NB4 (cell line): ENCODE measurements at regions not wholly inside any gene's neighbourhood (a gene's known extent, or its start where the extent isn't known, plus 50 kb on each side); places are given as distances from the start of the nearest gene placed in this dataset.
A peak's percentile ranks its signal among the peaks of the same experiment; 100 is the strongest.

Experiments used
- DNase-seq: peaks from one replicate; pipeline ENCODE4 v3.0.0; 2010; ENCODE audit warnings: low read depth
- H3K4me3 ChIP-seq: one replicate; pipeline ENCODE4 v1.5.1; 2011; ENCODE audit warnings: mild to moderate bottlenecking, low read depth, low read length, moderate library complexity
- CTCF ChIP-seq: IDR thresholded peaks from one replicate; pipeline ENCODE4 v1.5.1; 2012; ENCODE audit warnings: low read depth, low read length
- MYC ChIP-seq: IDR thresholded peaks from 2 replicates; pipeline ENCODE4 v1.6.1; 2011; ENCODE audit warnings: low read depth, low read length
- POLR2A ChIP-seq: IDR thresholded peaks from 2 replicates; pipeline ENCODE4 v1.6.1; 2011; ENCODE audit warnings: mild to moderate bottlenecking; ENCODE audit not compliant: insufficient read length; ENCODE audit errors: extremely low read depth
- TF ChIP-seq, protein P1 (sequence below): IDR thresholded peaks from 2 replicates; pipeline ENCODE4 v1.6.1; 2011; ENCODE audit warnings: low read depth, low read length

GRCh38 chr1:73617145-73617544 is 580.8 kb downstream of the LRRIQ3 start:
- no peak overlapping the region for H3K4me3 ChIP-seq
- TF ChIP-seq POLR2A, result no peak
- TF ChIP-seq MYC, result no peak
- no peak for TF ChIP-seq CTCF
- TF ChIP-seq, protein P1, sequence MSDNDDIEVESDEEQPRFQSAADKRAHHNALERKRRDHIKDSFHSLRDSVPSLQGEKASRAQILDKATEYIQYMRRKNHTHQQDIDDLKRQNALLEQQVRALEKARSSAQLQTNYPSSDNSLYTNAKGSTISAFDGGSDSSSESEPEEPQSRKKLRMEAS, result no peak
- DNase-seq, result no peak

DNA sequence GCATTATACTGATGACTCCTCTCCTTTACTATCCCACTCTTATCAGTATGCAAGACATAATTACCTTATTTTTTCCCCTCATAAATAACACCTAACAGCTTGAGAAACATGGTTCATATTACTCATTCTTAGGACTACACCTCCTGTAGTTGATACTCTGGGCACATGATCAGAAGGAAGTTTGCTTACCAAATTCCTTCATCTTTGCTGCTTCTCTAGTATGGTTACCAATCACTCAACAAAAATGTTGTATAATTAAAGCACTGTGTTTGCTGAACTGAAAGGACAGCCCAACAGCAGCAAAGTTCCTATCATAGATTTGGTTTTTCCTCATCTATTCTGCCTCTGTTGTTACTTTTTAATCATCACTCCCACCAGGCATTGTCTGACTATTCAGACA is 586.3 kb downstream of the LRRIQ3 start:
- H3K4me3 ChIP-seq, result no peak overlapping the region
- no peak for TF ChIP-seq CTCF
- no peak for TF ChIP-seq MYC
- TF ChIP-seq, protein P1, result no peak
- TF ChIP-seq POLR2A, result no peak
- DNase-seq, result no peak

DNA sequence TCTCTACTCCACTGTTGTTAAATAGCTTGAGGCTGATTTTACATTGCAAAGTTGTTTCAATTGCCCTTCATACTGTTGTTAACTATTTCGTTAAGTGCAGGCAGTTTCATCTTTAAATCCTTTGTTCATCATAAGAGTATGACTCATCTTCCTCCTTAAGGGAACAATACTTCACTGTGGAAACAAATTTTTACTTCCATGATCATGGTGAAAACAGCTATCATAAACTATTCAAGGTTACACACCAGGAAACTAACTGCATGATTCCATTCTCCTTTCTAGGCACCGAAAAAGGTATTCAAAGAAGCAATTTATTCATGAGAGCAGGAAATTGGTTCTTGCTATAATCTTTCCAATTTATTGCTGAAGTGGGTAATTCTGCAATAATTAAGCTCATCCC is 593.2 kb downstream of the LRRIQ3 start:
- DNase-seq, result no peak
- no peak overlapping the region for H3K4me3 ChIP-seq
- TF ChIP-seq, protein P1, result no peak

DNA sequence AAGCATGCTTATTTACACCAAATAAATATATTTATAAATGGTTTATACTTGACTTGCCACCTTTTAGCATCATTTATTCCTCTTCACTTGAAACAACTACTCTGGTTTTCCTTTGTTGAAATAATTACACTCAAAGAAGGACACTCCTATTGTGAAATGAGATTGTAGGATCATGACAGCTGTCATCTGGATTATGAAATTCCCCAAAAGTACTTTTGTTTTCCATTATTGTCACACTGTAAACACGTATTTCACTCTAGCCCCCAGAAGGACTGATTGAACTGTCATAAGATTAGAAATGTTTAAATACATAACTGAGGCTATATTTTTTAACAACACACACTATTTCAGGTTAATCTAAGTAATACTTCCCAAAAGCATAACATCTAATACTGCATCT is 593.8 kb downstream of the LRRIQ3 start:
- no peak overlapping the region for H3K4me3 ChIP-seq
- no peak for DNase-seq
- TF ChIP-seq, protein P1, result no peak
- TF ChIP-seq MYC (no peak), CTCF (no peak), POLR2A (no peak)

- H3K4me3 ChIP-seq, result no peak overlapping the region
- no peak for DNase-seq
- TF ChIP-seq POLR2A (no peak), MYC (no peak), CTCF (no peak)
- TF ChIP-seq, protein P1, result no peak
These were observed 604.2 kb downstream of the LRRIQ3 start for GRCh38 chr1:73593804-73594203.

- DNase-seq, result peak; percentile 13
- no peak for TF ChIP-seq CTCF
- 0 out of 2 replicates have a peak, but pooled peaks have one; percentile 25 for TF ChIP-seq MYC
- no peak overlapping the region for H3K4me3 ChIP-seq
These were observed 604.6 kb downstream of the LRRIQ3 start for GRCh38 chr1:73593364-73593763.
